ENCODE measurements at regions not wholly inside any gene's neighbourhood (a gene's known extent, or its start where the extent isn't known, plus 50 kb on each side); places are given as distances from the start of the nearest gene placed in this dataset.
"Not testable (repeated sequence)": the region's sequence is repeated elsewhere in the genome, so short reads cannot be mapped to it uniquely, and the experiment has no call there.

DNA sequence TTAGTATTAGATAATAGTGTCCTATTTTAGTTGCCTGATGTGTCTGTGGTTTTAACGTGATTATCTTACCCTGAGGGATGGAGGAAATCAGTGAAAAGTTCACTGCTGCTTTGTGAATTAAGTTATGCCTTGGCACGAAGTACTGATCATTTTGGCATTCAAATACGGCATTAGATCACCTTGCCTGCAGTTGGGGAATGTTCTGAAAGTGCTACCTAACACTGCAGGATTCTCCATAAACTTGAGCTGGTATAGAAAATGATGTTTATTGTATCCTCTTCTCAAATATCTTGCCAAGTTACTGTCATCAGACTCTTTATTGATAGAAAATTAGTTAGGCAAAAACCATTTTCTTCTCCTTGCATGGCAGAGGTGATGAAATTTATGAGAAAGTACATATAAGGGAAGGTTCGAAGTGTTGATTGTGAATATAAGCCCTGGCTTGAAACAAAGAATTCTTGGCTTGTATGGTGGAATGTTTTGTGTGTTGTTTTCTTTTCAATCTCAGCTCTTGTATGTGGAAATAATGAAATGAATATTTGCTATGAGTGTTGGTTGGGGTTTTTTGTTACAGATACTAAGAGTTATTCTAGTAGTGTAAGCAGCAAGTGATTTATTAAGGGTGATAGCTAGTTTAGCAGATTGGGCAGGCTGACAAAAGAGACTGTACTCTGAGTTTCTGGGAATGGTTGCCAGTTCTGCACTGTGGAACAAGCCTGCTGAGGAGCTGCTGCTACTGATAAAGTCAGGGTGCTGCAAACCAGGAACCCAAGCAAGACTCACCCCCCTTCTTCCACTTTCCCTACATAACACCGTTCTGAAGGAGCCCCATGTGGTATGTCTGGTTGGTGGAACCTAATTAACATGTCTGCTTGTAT, 448.3 kb downstream of the PCNX1 start:
- CTCF ChIA-PET = interaction anchor here (0.7 kb wide), 1 partner anchor 59 kb away, joined by 3 read pairs; no protein-coding TSS in a partner anchor

DNA sequence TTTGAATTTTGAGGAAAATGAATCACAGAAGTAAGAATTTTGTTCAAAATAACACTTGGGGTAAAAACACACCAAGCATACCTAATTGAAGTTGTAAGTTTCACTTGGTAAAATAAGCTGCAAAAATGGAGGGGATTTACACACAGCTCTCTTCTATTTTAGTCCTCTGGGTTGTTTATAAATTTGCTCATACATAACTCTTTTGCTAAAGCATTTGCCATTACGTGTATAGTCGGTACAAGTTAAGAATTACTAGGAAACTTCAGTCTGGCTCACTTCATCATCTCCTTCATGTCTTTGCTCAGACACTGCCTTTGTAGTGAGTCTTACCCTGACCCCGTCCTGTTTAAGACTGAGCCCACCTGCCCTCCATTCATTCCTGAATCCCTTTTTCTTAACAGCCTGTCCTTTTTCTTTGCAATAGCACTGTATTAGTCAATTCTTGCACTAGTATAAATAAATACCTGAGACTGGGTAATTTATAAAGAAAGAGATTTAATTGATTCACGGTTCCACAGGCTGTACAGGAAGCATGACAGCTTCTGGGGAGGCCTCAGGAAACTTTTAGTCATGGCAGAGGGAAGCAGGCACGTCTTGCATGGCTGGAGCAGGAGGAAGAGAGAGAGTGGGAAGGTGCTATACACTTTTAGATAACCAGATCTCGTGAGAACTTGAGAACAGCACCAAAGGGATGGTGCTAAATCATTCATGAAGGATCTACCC, 451.1 kb downstream of the PCNX1 start:
- 68% methylated on average over 5 of the region's 6 CpGs for WGBS (ENCODE audit: insufficient coverage)
- Histone ChIP-seq H3K36me3 (ENCODE audit: control insufficient read depth in 4 of 4, insufficient read depth in 4 of 4, low read length in 3 of 4) (no peaks in the 10 kb centered on the region), H3K4me1 (ENCODE audit: control extremely low read depth in 1 of 4, control insufficient read depth in 4 of 4, insufficient read depth in 4 of 4, low read length in 3 of 4) (peaks cover 2 to 25% (median 16%) of the 10 kb centered on the region in 4 experiments), H3K4me3 (ENCODE audit: control insufficient read depth in 1 of 7, extremely low read depth in 1 of 7, insufficient read depth in 4 of 7, low read depth in 2 of 7, low read length in 6 of 7) (no peak overlapping the region), H3K9me3 (ENCODE audit: control extremely low read depth in 1 of 5, control insufficient read depth in 4 of 5, insufficient read depth in 2 of 5, low read depth in 1 of 5, low read length in 4 of 5) (no peaks in the 10 kb centered on the region), H3K27ac (ENCODE audit: insufficient read depth in 1 of 2, low read depth in 1 of 2, low read length in 2 of 2, poor library complexity in 1 of 2, severe bottlenecking in 2 of 2) (no peak overlapping the region), H3K27me3 (replicated peaks in 2 of 5; ENCODE audit: control insufficient read depth in 4 of 5, insufficient read depth in 5 of 5, low read length in 4 of 5) (no peaks in the 10 kb centered on the region)
- no peak for DNase-seq
- POLR2A ChIA-PET = no interaction called here
- CTCF ChIA-PET = no interaction called here

More for the DNA sequence above, 448.3 kb downstream of the PCNX1 start:
- peak; percentile 36 to 84 (median 72) for DNase-seq
- Histone ChIP-seq H3K4me3 (ENCODE audit: control insufficient read depth in 1 of 7, extremely low read depth in 1 of 7, insufficient read depth in 4 of 7, low read depth in 2 of 7, low read length in 6 of 7) (no peak overlapping the region), H3K36me3 (ENCODE audit: control insufficient read depth in 4 of 4, insufficient read depth in 4 of 4, low read length in 3 of 4) (no peaks in the 10 kb centered on the region), H3K27me3 (replicated peaks in 2 of 5; ENCODE audit: control insufficient read depth in 4 of 5, insufficient read depth in 5 of 5, low read length in 4 of 5) (no peaks in the 10 kb centered on the region), H3K4me1 (ENCODE audit: control extremely low read depth in 1 of 4, control insufficient read depth in 4 of 4, insufficient read depth in 4 of 4, low read length in 3 of 4) (peaks cover 0 to 15% (median 7%) of the 10 kb centered on the region in 4 experiments), H3K9me3 (ENCODE audit: control extremely low read depth in 1 of 5, control insufficient read depth in 4 of 5, insufficient read depth in 2 of 5, low read depth in 1 of 5, low read length in 4 of 5) (no peaks in the 10 kb centered on the region), H3K27ac (ENCODE audit: insufficient read depth in 1 of 2, low read depth in 1 of 2, low read length in 2 of 2, poor library complexity in 1 of 2, severe bottlenecking in 2 of 2) (no peak overlapping the region)
- POLR2A ChIA-PET = interaction anchor here (0.7 kb wide), 1 partner anchor 39 kb away, joined by 3 read pairs; no protein-coding TSS in a partner anchor
- 57% methylated on average over 3 of the region's 5 CpGs for WGBS (ENCODE audit: insufficient coverage)

- POLR2A ChIA-PET; CTCF ChIA-PET; DNase-seq; H3K4me3 ChIP-seq (ENCODE audit: control insufficient read depth in 1 of 7, extremely low read depth in 1 of 7, insufficient read depth in 4 of 7, low read depth in 2 of 7, low read length in 6 of 7); H3K27ac ChIP-seq (ENCODE audit: insufficient read depth in 1 of 2, low read depth in 1 of 2, low read length in 2 of 2, poor library complexity in 1 of 2, severe bottlenecking in 2 of 2); H3K36me3 ChIP-seq (ENCODE audit: control insufficient read depth in 4 of 4, insufficient read depth in 4 of 4, low read length in 3 of 4); H3K9me3 ChIP-seq (ENCODE audit: control extremely low read depth in 1 of 5, control insufficient read depth in 4 of 5, insufficient read depth in 2 of 5, low read depth in 1 of 5, low read length in 4 of 5); H3K27me3 ChIP-seq (replicated peaks in 2 of 5; ENCODE audit: control insufficient read depth in 4 of 5, insufficient read depth in 5 of 5, low read length in 4 of 5): not testable (repeated sequence)
- peaks cover 4 to 29% (median 20%) of the 10 kb centered on the region in 4 experiments for H3K4me1 ChIP-seq (ENCODE audit: control extremely low read depth in 1 of 4, control insufficient read depth in 4 of 4, insufficient read depth in 4 of 4, low read length in 3 of 4)
- WGBS (ENCODE audit: insufficient coverage) = 95% methylated on average over 3 of the region's 4 CpGs
These were observed 451.7 kb downstream of the PCNX1 start for GRCh38 chr14:71358932-71359421.

- ChIA-PET POLR2A (no interaction called here), CTCF (no interaction called here)
- H3K27ac ChIP-seq (ENCODE audit: insufficient read depth in 1 of 2, low read depth in 1 of 2, low read length in 2 of 2, poor library complexity in 1 of 2, severe bottlenecking in 2 of 2) = no peak overlapping the region
- H3K4me1 ChIP-seq (ENCODE audit: control extremely low read depth in 1 of 4, control insufficient read depth in 4 of 4, insufficient read depth in 4 of 4, low read length in 3 of 4) = peaks cover 4 to 29% (median 19%) of the 10 kb centered on the region in 4 experiments
- H3K36me3 ChIP-seq (ENCODE audit: control insufficient read depth in 4 of 4, insufficient read depth in 4 of 4, low read length in 3 of 4) = no peaks in the 10 kb centered on the region
- no peak overlapping the region for H3K4me3 ChIP-seq (ENCODE audit: control insufficient read depth in 1 of 7, extremely low read depth in 1 of 7, insufficient read depth in 4 of 7, low read depth in 2 of 7, low read length in 6 of 7)
- no peaks in the 10 kb centered on the region for H3K27me3 ChIP-seq (replicated peaks in 2 of 5; ENCODE audit: control insufficient read depth in 4 of 5, insufficient read depth in 5 of 5, low read length in 4 of 5)
- no peak for DNase-seq
- 100% methylated on average over 1 of the region's 3 CpGs for WGBS (ENCODE audit: insufficient coverage)
- no peaks in the 10 kb centered on the region for H3K9me3 ChIP-seq (ENCODE audit: control extremely low read depth in 1 of 5, control insufficient read depth in 4 of 5, insufficient read depth in 2 of 5, low read depth in 1 of 5, low read length in 4 of 5)
These were observed 452.6 kb downstream of the PCNX1 start for GRCh38 chr14:71359823-71360222.

- CTCF ChIA-PET = interaction anchor here (1.1 kb wide), 1 partner anchor 46 kb away, joined by 3 read pairs; no protein-coding TSS in a partner anchor
- Histone ChIP-seq H3K36me3 (ENCODE audit: control insufficient read depth in 4 of 4, insufficient read depth in 4 of 4, low read length in 3 of 4) (no peaks in the 10 kb centered on the region), H3K27me3 (replicated peaks in 2 of 5; ENCODE audit: control insufficient read depth in 4 of 5, insufficient read depth in 5 of 5, low read length in 4 of 5) (no peaks in the 10 kb centered on the region), H3K9me3 (ENCODE audit: control extremely low read depth in 1 of 5, control insufficient read depth in 4 of 5, insufficient read depth in 2 of 5, low read depth in 1 of 5, low read length in 4 of 5) (no peaks in the 10 kb centered on the region), H3K4me1 (ENCODE audit: control extremely low read depth in 1 of 4, control insufficient read depth in 4 of 4, insufficient read depth in 4 of 4, low read length in 3 of 4) (peaks cover 4 to 29% (median 13%) of the 10 kb centered on the region in 4 experiments), H3K27ac (ENCODE audit: insufficient read depth in 1 of 2, low read depth in 1 of 2, low read length in 2 of 2, poor library complexity in 1 of 2, severe bottlenecking in 2 of 2) (peak overlapping the region in 1 of 2 experiments; percentile 38), H3K4me3 (ENCODE audit: control insufficient read depth in 1 of 7, extremely low read depth in 1 of 7, insufficient read depth in 4 of 7, low read depth in 2 of 7, low read length in 6 of 7) (no peak overlapping the region)
- DNase-seq = no peak
- POLR2A ChIA-PET = no interaction called here
- WGBS (ENCODE audit: insufficient coverage) = 70% methylated on average over 2 of the region's 3 CpGs
These were observed 454.1 kb downstream of the PCNX1 start for GRCh38 chr14:71361336-71361735.

DNA sequence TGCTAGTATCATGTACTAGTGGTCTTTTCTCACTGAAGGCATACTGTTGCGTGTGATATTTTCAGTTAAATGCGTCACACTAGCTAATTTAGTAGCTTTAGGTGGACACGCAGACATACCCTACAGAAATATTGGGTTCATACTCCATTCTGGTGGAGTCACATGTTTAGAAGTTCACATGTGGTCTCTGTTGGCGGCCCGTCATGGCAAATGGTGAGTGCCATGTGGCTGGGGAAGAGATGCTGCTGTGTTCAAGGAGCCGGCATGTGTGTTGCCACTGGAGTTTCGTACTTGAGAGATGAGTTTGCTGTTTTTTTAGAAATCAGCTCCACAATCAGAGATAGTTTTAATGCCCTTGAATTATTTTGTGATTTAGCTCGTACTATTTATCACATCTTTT, 454.6 kb downstream of the PCNX1 start:
- WGBS (ENCODE audit: insufficient coverage) = 96% methylated on average over 8 of the region's 8 CpGs
- Histone ChIP-seq H3K4me1 (ENCODE audit: control extremely low read depth in 1 of 4, control insufficient read depth in 4 of 4, insufficient read depth in 4 of 4, low read length in 3 of 4) (peaks cover 4 to 29% (median 13%) of the 10 kb centered on the region in 4 experiments), H3K27me3 (replicated peaks in 2 of 5; ENCODE audit: control insufficient read depth in 4 of 5, insufficient read depth in 5 of 5, low read length in 4 of 5) (no peaks in the 10 kb centered on the region), H3K36me3 (ENCODE audit: control insufficient read depth in 4 of 4, insufficient read depth in 4 of 4, low read length in 3 of 4) (no peaks in the 10 kb centered on the region), H3K4me3 (ENCODE audit: control insufficient read depth in 1 of 7, extremely low read depth in 1 of 7, insufficient read depth in 4 of 7, low read depth in 2 of 7, low read length in 6 of 7) (no peak overlapping the region), H3K27ac (ENCODE audit: insufficient read depth in 1 of 2, low read depth in 1 of 2, low read length in 2 of 2, poor library complexity in 1 of 2, severe bottlenecking in 2 of 2) (no peak overlapping the region), H3K9me3 (ENCODE audit: control extremely low read depth in 1 of 5, control insufficient read depth in 4 of 5, insufficient read depth in 2 of 5, low read depth in 1 of 5, low read length in 4 of 5) (no peaks in the 10 kb centered on the region)
- CTCF ChIA-PET = interaction anchor here (1.1 kb wide), 1 partner anchor 46 kb away, joined by 3 read pairs; no protein-coding TSS in a partner anchor
- DNase-seq = no peak
- POLR2A ChIA-PET = no interaction called here
